SH-SY5Y (cell line): ENCODE measurements at regions not wholly inside any gene's neighbourhood (a gene's known extent, or its start where the extent isn't known, plus 50 kb on each side); places are given as distances from the start of the nearest gene placed in this dataset.

Experiments
- GATA2 ChIP-seq: IDR thresholded peaks from 2 replicates; pipeline ENCODE4 v1.6.1; 2011; ENCODE audit warnings: mild to moderate bottlenecking, low read depth, low read length
- GATA3 ChIP-seq: IDR thresholded peaks from 2 replicates; pipeline ENCODE4 v1.6.1; 2011; ENCODE audit warnings: low read depth, mild to moderate bottlenecking, low read length, moderate library complexity

- TF ChIP-seq GATA2 (no peak), GATA3 (no peak)
Observed at GRCh38 chr11:115630214-115630613, 126.0 kb upstream of the CADM1 start.
